Osteocyte (in vitro differentiated cells): ENCODE measurements at regions not wholly inside any gene's neighbourhood (a gene's known extent, or its start where the extent isn't known, plus 50 kb on each side); places are given as distances from the start of the nearest gene placed in this dataset.

Source experiments
- DNase-seq: peaks from one replicate; pipeline ENCODE4 v3.0.0; 2021; ENCODE audit warnings: mixed read lengths; ENCODE audit not compliant: unreplicated experiment; ENCODE audit errors: extremely low spot score
- H3K27ac Mint-ChIP-seq: one replicate; pipeline ENCODE4 v1.8.0; 2021; ENCODE audit warnings: mild to moderate bottlenecking, mixed read lengths; ENCODE audit not compliant: unreplicated experiment
- H3K27me3 Mint-ChIP-seq: one replicate; pipeline ENCODE4 v1.8.0; 2021; ENCODE audit warnings: mixed read lengths; ENCODE audit not compliant: unreplicated experiment
- H3K36me3 Mint-ChIP-seq: one replicate; pipeline ENCODE4 v1.8.0; 2021; ENCODE audit warnings: mixed read lengths; ENCODE audit not compliant: unreplicated experiment
- H3K4me1 Mint-ChIP-seq: one replicate; pipeline ENCODE4 v1.8.0; 2021; ENCODE audit warnings: mixed read lengths; ENCODE audit not compliant: unreplicated experiment
- H3K4me3 Mint-ChIP-seq: one replicate; pipeline ENCODE4 v1.8.0; 2021; ENCODE audit warnings: mild to moderate bottlenecking, moderate library complexity, mixed read lengths; ENCODE audit not compliant: unreplicated experiment
- H3K9me3 Mint-ChIP-seq: one replicate; pipeline ENCODE4 v1.8.0; 2021; ENCODE audit warnings: mixed read lengths; ENCODE audit not compliant: unreplicated experiment
- CTCF ChIP-seq: fragments of 200-600 bp; sonication (generic); IDR thresholded peaks from 2 replicates; pipeline ENCODE4 v1.5.0; 2021; ENCODE audit warnings: antibody characterized with exemption, mild to moderate bottlenecking, moderate library complexity

GRCh38 chr9:135243201-135244190, 156.0 kb downstream of the OLFM1 start:
- no peak for TF ChIP-seq CTCF
- H3K36me3 Mint-ChIP-seq = no peaks in the 10 kb centered on the region
- H3K4me3 Mint-ChIP-seq = no peak overlapping the region
- DNase-seq = no peak
- H3K4me1 Mint-ChIP-seq = no peaks in the 10 kb centered on the region
- H3K27me3 Mint-ChIP-seq = peaks cover 2% of the 10 kb centered on the region
- H3K9me3 Mint-ChIP-seq = no peaks in the 10 kb centered on the region
- no peak overlapping the region for H3K27ac Mint-ChIP-seq

GRCh38 chr9:135244271-135245221, 157.1 kb downstream of the OLFM1 start:
- no peak overlapping the region for H3K4me3 Mint-ChIP-seq
- H3K27me3 Mint-ChIP-seq = peaks cover 2% of the 10 kb centered on the region
- TF ChIP-seq CTCF = no peak
- no peaks in the 10 kb centered on the region for H3K36me3 Mint-ChIP-seq
- H3K27ac Mint-ChIP-seq = no peak overlapping the region
- H3K9me3 Mint-ChIP-seq = no peaks in the 10 kb centered on the region
- no peaks in the 10 kb centered on the region for H3K4me1 Mint-ChIP-seq
- no peak for DNase-seq

- Mint-ChIP-seq H3K27ac (no peak overlapping the region), H3K4me3 (no peak overlapping the region), H3K36me3 (no peaks in the 10 kb centered on the region), H3K27me3 (peaks cover 2% of the 10 kb centered on the region), H3K9me3 (no peaks in the 10 kb centered on the region), H3K4me1 (no peaks in the 10 kb centered on the region)
- no peak for DNase-seq
- TF ChIP-seq CTCF = no peak
Measured at GRCh38 chr9:135245482-135246247, 158.2 kb downstream of the OLFM1 start.

GRCh38 chr9:135246248-135247205, 159.1 kb downstream of the OLFM1 start:
- no peaks in the 10 kb centered on the region for H3K36me3 Mint-ChIP-seq

More at GRCh38 chr9:135246248-135247205, 159.1 kb downstream of the OLFM1 start:
- TF ChIP-seq CTCF = no peak
- Mint-ChIP-seq H3K4me1 (no peaks in the 10 kb centered on the region), H3K4me3 (no peak overlapping the region), H3K27me3 (no peaks in the 10 kb centered on the region), H3K9me3 (no peaks in the 10 kb centered on the region), H3K27ac (no peak overlapping the region)
- DNase-seq = no peak
